ENCODE measurements at regions not wholly inside any gene's neighbourhood (a gene's known extent, or its start where the extent isn't known, plus 50 kb on each side); places are given as distances from the start of the nearest gene placed in this dataset.

GRCh38 chr2:35408320-35408719, 947.3 kb upstream of the CRIM1 start:
- no peak for ATAC-seq (ENCODE audit: low FRiP score)
- TF ChIP-seq, protein P1, sequence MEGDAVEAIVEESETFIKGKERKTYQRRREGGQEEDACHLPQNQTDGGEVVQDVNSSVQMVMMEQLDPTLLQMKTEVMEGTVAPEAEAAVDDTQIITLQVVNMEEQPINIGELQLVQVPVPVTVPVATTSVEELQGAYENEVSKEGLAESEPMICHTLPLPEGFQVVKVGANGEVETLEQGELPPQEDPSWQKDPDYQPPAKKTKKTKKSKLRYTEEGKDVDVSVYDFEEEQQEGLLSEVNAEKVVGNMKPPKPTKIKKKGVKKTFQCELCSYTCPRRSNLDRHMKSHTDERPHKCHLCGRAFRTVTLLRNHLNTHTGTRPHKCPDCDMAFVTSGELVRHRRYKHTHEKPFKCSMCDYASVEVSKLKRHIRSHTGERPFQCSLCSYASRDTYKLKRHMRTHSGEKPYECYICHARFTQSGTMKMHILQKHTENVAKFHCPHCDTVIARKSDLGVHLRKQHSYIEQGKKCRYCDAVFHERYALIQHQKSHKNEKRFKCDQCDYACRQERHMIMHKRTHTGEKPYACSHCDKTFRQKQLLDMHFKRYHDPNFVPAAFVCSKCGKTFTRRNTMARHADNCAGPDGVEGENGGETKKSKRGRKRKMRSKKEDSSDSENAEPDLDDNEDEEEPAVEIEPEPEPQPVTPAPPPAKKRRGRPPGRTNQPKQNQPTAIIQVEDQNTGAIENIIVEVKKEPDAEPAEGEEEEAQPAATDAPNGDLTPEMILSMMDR (IDR thresholded peaks at IDR 0.05) = no peak
- no peak for DNase-seq (ENCODE audit: low spot score)

- ATAC-seq (ENCODE audit: low FRiP score) (no peak), DNase-seq (ENCODE audit: low spot score) (no peak)
- TF ChIP-seq, protein P1 (IDR thresholded peaks at IDR 0.05) = no peak
These were observed 963.7 kb upstream of the CRIM1 start for GRCh38 chr2:35391736-35392442.

DNA sequence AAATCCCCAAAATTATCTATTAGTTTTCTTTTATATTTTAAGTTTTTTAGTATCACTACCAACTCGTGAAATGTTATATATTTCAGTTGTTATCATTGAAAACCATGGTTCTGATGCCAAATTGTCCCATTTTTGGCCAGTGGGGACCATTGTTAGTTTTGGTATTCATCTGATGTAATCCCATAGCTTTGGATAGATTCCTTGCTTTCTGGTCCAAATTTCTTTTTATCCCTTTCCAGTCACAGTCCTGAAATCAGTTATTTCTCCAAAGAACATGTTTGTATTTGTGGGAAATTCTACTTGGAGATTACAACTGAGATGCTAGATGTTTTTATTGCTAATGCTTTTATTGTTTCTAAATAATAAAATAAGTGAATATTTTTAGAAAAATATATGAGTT, 976.8 kb upstream of the CRIM1 start:
- TF ChIP-seq, protein P1 (IDR thresholded peaks at IDR 0.05) = no peak
- ATAC-seq (ENCODE audit: low FRiP score) (no peak), DNase-seq (ENCODE audit: low spot score) (no peak)

DNA sequence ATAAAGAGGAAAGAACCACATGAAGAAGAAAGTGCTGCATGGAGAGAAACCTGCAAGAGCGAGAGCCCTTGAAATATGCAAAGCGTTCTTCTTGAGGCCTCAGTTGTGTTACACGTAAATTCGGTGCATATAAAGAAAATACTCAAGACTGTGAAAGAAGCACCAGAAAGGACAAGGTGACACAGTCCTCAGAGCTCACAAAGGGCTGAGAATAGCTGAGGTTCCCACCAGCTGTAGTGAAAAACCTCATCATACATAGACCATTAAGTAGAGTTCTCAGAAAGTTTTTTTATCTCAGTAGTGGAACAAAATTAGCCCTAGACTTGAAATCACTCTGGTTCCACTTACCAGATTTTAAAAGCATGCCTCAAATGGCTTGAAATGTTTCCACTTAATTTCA, 980.7 kb upstream of the CRIM1 start:
- ATAC-seq (ENCODE audit: low FRiP score) = no peak
- TF ChIP-seq, protein P1 (IDR thresholded peaks at IDR 0.05) = no peak
- no peak for DNase-seq (ENCODE audit: low spot score)

GRCh38 chr2:35365859-35366258, 989.7 kb upstream of the CRIM1 start:
- TF ChIP-seq, protein P1 (IDR thresholded peaks at IDR 0.05) = no peak
- ATAC-seq (ENCODE audit: low FRiP score) = no peak
- DNase-seq (ENCODE audit: low spot score) = no peak

- no peak for DNase-seq (ENCODE audit: low spot score)
- TF ChIP-seq, protein P1 (IDR thresholded peaks at IDR 0.05) = no peak
- no peak for ATAC-seq (ENCODE audit: low FRiP score)
These were observed 999.2 kb upstream of the CRIM1 start for GRCh38 chr2:35356332-35356731.

DNA sequence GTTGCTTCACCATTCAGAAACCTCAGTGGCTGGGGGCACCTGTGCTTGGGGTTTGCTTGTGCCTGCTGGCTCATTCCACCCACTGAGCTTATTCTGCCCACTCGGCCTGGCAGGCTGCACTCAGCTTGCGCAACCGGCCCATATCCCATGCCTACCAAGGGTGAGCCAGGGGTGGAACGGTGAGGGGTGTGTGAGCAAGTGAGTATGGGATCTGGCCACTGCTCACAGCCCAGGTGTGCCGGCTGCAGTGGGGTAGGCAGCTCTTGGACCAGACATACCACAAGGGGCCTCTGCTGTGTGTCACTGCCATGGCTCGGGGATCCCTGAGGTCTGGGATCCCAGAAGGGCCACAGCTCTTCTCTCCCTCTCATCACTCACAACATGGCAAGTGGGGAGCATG, 1000.5 kb upstream of the CRIM1 start:
- no peak for ATAC-seq (ENCODE audit: low FRiP score)
- TF ChIP-seq, protein P1 (IDR thresholded peaks at IDR 0.05) = no peak
- DNase-seq (ENCODE audit: low spot score) = no peak

Measured in omental fat pad (tissue), 3 donors.